ENCODE measurements at regions not wholly inside any gene's neighbourhood (a gene's known extent, or its start where the extent isn't known, plus 50 kb on each side); places are given as distances from the start of the nearest gene placed in this dataset.

GRCh38 chr18:56545464-56545863 is 92.9 kb downstream of the TXNL1 start:
- DNase-seq, result no peak
- WGBS, 2 donors, result 70 to 71% methylated on average over 1 of the region's 1 CpG
- no peak for ATAC-seq (ENCODE audit: low FRiP score in 2 of 2)
- Histone ChIP-seq H3K9me3 (no peaks in the 10 kb centered on the region), H3K4me1 (peaks cover 0 to 3% (median 1%) of the 10 kb centered on the region in 4 donors), H3K27ac (no peak overlapping the region), H3K27me3 (no peaks in the 10 kb centered on the region), H3K4me3 (no peak overlapping the region), H3K36me3 (no peaks in the 10 kb centered on the region)
- no peak for TF ChIP-seq CTCF (IDR thresholded peaks at IDR 0.05)
- no peak for TF ChIP-seq EP300 (IDR thresholded peaks at IDR 0.05)
- TF ChIP-seq POLR2AphosphoS5 (IDR thresholded peaks at IDR 0.05), result no peak
- no peak for TF ChIP-seq POLR2A (IDR thresholded peaks at IDR 0.05)

- no peaks in the 10 kb centered on the region for H3K9me3 ChIP-seq
- ATAC-seq (ENCODE audit: low FRiP score in 2 of 2) (no peak), DNase-seq (no peak)
- H3K36me3 ChIP-seq, result no peaks in the 10 kb centered on the region
- no peak overlapping the region for H3K27ac ChIP-seq
- TF ChIP-seq POLR2A (IDR thresholded peaks at IDR 0.05) (no peak), POLR2AphosphoS5 (IDR thresholded peaks at IDR 0.05) (no peak), CTCF (IDR thresholded peaks at IDR 0.05) (no peak), EP300 (IDR thresholded peaks at IDR 0.05) (no peak)
- H3K4me3 ChIP-seq, result no peak overlapping the region
- 76 to 89% methylated on average over 2 of the region's 2 CpGs for WGBS, 2 donors
- no peaks in the 10 kb centered on the region for H3K27me3 ChIP-seq
- H3K4me1 ChIP-seq, result peaks cover 0 to 3% (median 1%) of the 10 kb centered on the region in 4 donors
Observed at GRCh38 chr18:56542476-56542875, 95.9 kb downstream of the TXNL1 start.

- Histone ChIP-seq H3K4me1 (peaks cover 0 to 3% (median 1%) of the 10 kb centered on the region in 4 donors), H3K9me3 (no peaks in the 10 kb centered on the region), H3K27ac (no peak overlapping the region), H3K4me3 (no peak overlapping the region), H3K36me3 (no peaks in the 10 kb centered on the region), H3K27me3 (no peaks in the 10 kb centered on the region)
- 24 to 31% methylated on average over 2 of the region's 2 CpGs for WGBS, 2 donors
- no peak for ATAC-seq (ENCODE audit: low FRiP score in 2 of 2)
- DNase-seq, result no peak
- TF ChIP-seq EP300 (IDR thresholded peaks at IDR 0.05), result no peak
- no peak for TF ChIP-seq POLR2A (IDR thresholded peaks at IDR 0.05)
- TF ChIP-seq POLR2AphosphoS5 (IDR thresholded peaks at IDR 0.05), result no peak
- no peak for TF ChIP-seq CTCF (IDR thresholded peaks at IDR 0.05)
Observed at GRCh38 chr18:56541793-56542192, 96.6 kb downstream of the TXNL1 start.

GRCh38 chr18:56541340-56541739 is 97.1 kb downstream of the TXNL1 start:
- Histone ChIP-seq H3K36me3 (no peaks in the 10 kb centered on the region), H3K27ac (no peak overlapping the region), H3K9me3 (no peaks in the 10 kb centered on the region), H3K4me3 (no peak overlapping the region), H3K27me3 (no peaks in the 10 kb centered on the region), H3K4me1 (peaks cover 0 to 3% (median 1%) of the 10 kb centered on the region in 4 donors)
- TF ChIP-seq POLR2A (IDR thresholded peaks at IDR 0.05) (no peak), EP300 (IDR thresholded peaks at IDR 0.05) (no peak), POLR2AphosphoS5 (IDR thresholded peaks at IDR 0.05) (no peak), CTCF (IDR thresholded peaks at IDR 0.05) (no peak)
- 64 to 75% methylated on average over 2 of the region's 2 CpGs for WGBS, 2 donors
- DNase-seq (no peak), ATAC-seq (ENCODE audit: low FRiP score in 2 of 2) (no peak)

- H3K4me1 ChIP-seq, result peaks cover 0 to 3% (median 1%) of the 10 kb centered on the region in 4 donors
- no peaks in the 10 kb centered on the region for H3K36me3 ChIP-seq
- no peak overlapping the region for H3K27ac ChIP-seq
- no peaks in the 10 kb centered on the region for H3K27me3 ChIP-seq
- ATAC-seq (ENCODE audit: low FRiP score in 2 of 2), result no peak
- no peak for DNase-seq
- H3K4me3 ChIP-seq, result no peak overlapping the region
- 47 to 48% methylated on average over 2 of the region's 2 CpGs for WGBS, 2 donors
- H3K9me3 ChIP-seq, result no peaks in the 10 kb centered on the region
- TF ChIP-seq POLR2AphosphoS5 (IDR thresholded peaks at IDR 0.05) (no peak), EP300 (IDR thresholded peaks at IDR 0.05) (no peak), POLR2A (IDR thresholded peaks at IDR 0.05) (no peak), CTCF (IDR thresholded peaks at IDR 0.05) (no peak)
Observed at GRCh38 chr18:56538746-56539145, 99.6 kb downstream of the TXNL1 start.
